ENCODE measurements at regions not wholly inside any gene's neighbourhood (a gene's known extent, or its start where the extent isn't known, plus 50 kb on each side); places are given as distances from the start of the nearest gene placed in this dataset.
"Not testable (repeated sequence)": the region's sequence is repeated elsewhere in the genome, so short reads cannot be mapped to it uniquely, and the experiment has no call there.

DNA sequence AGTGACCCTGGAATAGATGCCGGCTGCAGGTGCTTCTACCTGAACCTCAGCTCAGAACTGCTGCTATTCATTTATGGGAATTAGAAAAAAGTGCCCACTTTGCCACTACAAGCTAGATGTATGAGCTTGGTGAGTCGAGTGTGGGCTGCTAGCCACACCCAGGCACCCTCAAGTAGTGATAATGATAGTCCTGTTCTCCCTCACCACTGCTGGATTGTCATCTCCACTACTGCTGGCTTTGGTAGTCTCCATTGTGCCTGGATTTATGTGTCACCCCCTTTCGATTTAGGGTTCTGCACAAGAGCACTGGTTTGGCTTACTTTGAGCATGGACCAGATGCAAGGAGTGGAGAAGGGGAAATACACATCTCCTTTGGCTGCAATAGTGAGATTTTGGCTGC is 73.0 kb upstream of the N4BP1 start:
- no peak for FAIRE-seq

DNA sequence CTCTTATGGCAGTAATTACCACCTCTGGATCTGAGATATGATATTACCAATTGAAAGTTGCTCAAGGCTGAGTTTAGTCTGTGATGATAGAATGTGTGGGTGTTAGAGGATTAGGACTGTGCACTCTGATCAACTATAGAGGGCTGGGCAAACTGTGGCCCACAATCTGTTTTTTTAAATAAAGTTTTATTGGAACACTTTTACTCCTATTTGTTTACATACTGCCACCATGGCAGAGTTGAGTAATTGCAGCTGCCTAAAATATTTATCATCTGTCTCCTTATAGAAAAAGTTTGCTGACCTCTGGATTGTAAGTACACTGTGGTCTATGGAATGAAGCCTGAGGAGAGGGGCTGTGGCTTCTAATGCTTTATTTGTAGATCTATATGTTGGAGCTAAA is 71.5 kb upstream of the N4BP1 start:
- FAIRE-seq, result no peak
- no peak for DNase-seq (ENCODE audit: insufficient read length, low spot score)
- TF ChIP-seq, protein P1, sequence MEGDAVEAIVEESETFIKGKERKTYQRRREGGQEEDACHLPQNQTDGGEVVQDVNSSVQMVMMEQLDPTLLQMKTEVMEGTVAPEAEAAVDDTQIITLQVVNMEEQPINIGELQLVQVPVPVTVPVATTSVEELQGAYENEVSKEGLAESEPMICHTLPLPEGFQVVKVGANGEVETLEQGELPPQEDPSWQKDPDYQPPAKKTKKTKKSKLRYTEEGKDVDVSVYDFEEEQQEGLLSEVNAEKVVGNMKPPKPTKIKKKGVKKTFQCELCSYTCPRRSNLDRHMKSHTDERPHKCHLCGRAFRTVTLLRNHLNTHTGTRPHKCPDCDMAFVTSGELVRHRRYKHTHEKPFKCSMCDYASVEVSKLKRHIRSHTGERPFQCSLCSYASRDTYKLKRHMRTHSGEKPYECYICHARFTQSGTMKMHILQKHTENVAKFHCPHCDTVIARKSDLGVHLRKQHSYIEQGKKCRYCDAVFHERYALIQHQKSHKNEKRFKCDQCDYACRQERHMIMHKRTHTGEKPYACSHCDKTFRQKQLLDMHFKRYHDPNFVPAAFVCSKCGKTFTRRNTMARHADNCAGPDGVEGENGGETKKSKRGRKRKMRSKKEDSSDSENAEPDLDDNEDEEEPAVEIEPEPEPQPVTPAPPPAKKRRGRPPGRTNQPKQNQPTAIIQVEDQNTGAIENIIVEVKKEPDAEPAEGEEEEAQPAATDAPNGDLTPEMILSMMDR (IDR thresholded peaks at IDR 0.05; ENCODE audit: insufficient read depth, missing control alignments), result no peak

More for the DNA sequence above, 73.0 kb upstream of the N4BP1 start:
- TF ChIP-seq, protein P1 (IDR thresholded peaks at IDR 0.05; ENCODE audit: insufficient read depth, missing control alignments), result no peak
- no peak for DNase-seq (ENCODE audit: insufficient read length, low spot score)

DNA sequence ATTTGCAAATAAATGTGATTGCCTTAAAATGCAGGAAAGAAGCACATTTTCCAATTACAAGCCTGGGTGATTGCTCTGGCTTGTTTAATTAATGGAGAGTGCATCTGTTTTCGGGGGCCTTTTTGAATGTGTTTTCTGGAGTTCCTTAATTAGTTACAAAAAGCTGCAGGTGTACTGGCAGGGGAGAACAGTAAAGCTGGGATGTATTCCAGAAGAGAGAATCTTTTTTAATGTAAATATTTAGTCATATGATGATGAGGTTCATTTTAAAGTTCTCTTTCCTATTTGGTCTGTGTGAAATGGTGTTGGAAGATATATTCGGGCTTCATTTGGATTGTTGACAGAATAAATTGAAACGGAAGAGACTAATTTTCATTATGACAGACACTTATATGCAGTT is 70.9 kb upstream of the N4BP1 start:
- no peak for DNase-seq (ENCODE audit: insufficient read length, low spot score)

DNA sequence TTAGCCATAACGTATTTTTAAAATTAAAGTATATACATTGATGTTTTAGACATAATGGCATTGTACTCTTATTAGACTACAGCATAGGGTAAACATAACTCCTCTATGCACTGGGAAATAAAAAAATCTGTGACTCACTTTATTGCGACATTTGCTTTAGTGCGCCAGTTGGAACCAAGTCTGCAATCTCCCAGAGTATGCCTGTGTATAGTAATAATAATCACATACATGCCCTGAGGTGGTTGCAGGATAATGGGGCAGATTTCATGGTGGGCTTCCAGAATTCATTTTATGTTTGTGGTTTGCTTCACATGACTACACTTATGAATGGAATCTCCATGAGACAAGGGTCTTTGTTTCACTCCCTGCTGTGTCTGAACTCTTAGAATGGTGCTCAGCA is 66.9 kb upstream of the N4BP1 start:
- TF ChIP-seq, protein P1 (IDR thresholded peaks at IDR 0.05; ENCODE audit: insufficient read depth, missing control alignments), result no peak
- DNase-seq (ENCODE audit: insufficient read length, low spot score) (no peak), FAIRE-seq (no peak)

More for the DNA sequence above, 70.9 kb upstream of the N4BP1 start:
- no peak for FAIRE-seq
- TF ChIP-seq, protein P1 (IDR thresholded peaks at IDR 0.05; ENCODE audit: insufficient read depth, missing control alignments), result no peak

DNA sequence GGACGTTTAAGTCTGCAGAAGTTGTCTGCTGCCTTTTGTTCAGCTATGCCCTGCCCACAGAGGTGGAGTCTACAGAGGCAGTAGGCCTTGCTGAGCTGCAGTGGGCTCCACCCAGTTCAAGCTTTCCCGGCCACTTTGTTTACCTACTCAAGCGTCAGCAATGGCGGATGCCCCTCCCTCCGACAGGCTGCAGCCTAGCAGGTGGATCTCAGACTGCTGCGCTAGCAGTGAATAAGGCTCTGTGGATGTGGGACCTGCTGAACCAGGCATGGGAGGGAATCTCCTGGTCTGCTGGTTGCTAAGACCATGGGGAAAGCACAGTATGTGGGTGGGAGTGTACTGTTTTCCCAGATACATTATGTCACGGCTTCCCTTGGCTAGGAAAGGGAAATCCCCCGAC is 58.2 kb upstream of the N4BP1 start:
- not testable (repeated sequence) for FAIRE-seq; DNase-seq (ENCODE audit: insufficient read length, low spot score)

DNA sequence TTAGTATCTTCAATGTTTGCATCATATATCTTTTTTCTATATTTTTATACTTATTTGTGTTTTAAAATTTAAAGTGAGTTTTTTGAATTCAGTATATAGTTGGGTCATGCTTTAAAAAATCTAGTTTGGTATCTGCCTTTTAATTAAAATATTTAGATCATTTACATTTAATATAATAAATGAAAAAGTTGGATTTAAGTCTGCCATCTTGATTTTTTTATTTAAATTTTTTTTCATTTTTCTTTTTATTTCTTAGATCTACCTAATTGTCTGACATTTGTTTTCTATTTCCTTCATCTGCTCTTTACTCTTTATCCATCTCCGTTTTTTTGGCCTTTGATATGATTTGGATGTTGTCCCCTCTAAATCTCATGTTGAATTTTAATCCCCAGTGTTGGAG is 50.0 kb upstream of the N4BP1 start:
- FAIRE-seq, result no peak
- no peak for DNase-seq (ENCODE audit: insufficient read length, low spot score)
- TF ChIP-seq, protein P1 (IDR thresholded peaks at IDR 0.05; ENCODE audit: insufficient read depth, missing control alignments), result no peak
